ENCODE measurements at regions not wholly inside any gene's neighbourhood (a gene's known extent, or its start where the extent isn't known, plus 50 kb on each side); places are given as distances from the start of the nearest gene placed in this dataset.

GRCh38 chr3:6216135-6217026 is 644.5 kb upstream of the GRM7 start:
- Histone ChIP-seq H3K4me3 (ENCODE audit: low read depth, low read length, poor library complexity, severe bottlenecking) (no peak overlapping the region), H3K9me2 (ENCODE audit: insufficient read depth, low read length) (no peaks in the 10 kb centered on the region), H3K9me3 (ENCODE audit: low read length) (no peaks in the 10 kb centered on the region), H4K20me1 (ENCODE audit: insufficient read depth, low read length) (no peaks in the 10 kb centered on the region), H3K27ac (ENCODE audit: low read depth, low read length, poor library complexity, severe bottlenecking) (no peak overlapping the region), H3K36me3 (ENCODE audit: insufficient read depth, low read length) (no peaks in the 10 kb centered on the region), H3K4me1 (ENCODE audit: insufficient read depth, low read length, poor library complexity, severe bottlenecking) (peaks cover 7% of the 10 kb centered on the region), H2AFZ (ENCODE audit: low read length) (no peak overlapping the region), H3K4me2 (ENCODE audit: low read length) (no peak overlapping the region), H3K79me2 (ENCODE audit: insufficient read depth, low read depth, low read length) (no peaks in the 10 kb centered on the region)
- intact Hi-C loops (cut with micrococcal nuclease; ENCODE audit: unreplicated experiment): no loop called here
- DNase-seq (ENCODE audit: low spot score): no peak
- CTCF ChIA-PET (ENCODE audit: unreplicated experiment): no interaction called here
- TF ChIP-seq EZH2phosphoT487 (IDR thresholded peaks at IDR 0.05; ENCODE audit: borderline replicate concordance, low read depth, low read length) (no peak), CTCF (conservative IDR thresholded peaks at IDR 0.05; ENCODE audit: low read length) (no peak)
- POLR2A ChIA-PET: interaction anchor here (0.9 kb wide), 1 partner anchor 502 kb away, joined by 4 read pairs; no protein-coding TSS in a partner anchor
- no TSS peak for BruUV-seq (replicated peaks)

DNA sequence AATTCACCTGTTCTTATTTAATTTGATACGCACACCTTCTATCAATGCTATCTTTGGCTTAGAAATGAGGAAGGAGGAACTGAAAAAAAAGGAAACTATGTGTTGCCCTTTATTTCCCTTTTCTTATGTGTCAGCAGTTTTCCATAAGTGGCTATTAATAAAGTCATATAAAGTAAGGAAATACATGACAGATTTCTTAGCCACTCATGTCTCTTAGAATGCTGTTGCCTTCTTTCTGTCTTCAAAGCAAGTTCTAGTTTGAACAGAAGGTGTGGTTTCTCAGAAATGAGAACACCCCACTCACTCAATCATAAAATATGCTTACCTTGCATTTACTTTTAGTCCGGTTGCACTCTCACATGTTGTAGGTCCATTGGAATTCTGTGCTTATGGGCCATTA is 640.5 kb upstream of the GRM7 start:
- ChIA-PET CTCF (ENCODE audit: unreplicated experiment) (no interaction called here), POLR2A (interaction anchor here (1.3 to 1.9 kb wide), 2 partner anchors 9 to 41 kb away, joined by 3 to 7 read pairs; no protein-coding TSS in a partner anchor)
- Histone ChIP-seq H3K4me2 (ENCODE audit: low read length) (peak overlapping the region; percentile 17; the same call in 1 of the 2 replicates), H3K27ac (ENCODE audit: low read depth, low read length, poor library complexity, severe bottlenecking) (no peak overlapping the region), H4K20me1 (ENCODE audit: insufficient read depth, low read length) (no peaks in the 10 kb centered on the region), H2AFZ (ENCODE audit: low read length) (no peak overlapping the region), H3K36me3 (ENCODE audit: insufficient read depth, low read length) (no peaks in the 10 kb centered on the region), H3K4me3 (ENCODE audit: low read depth, low read length, poor library complexity, severe bottlenecking) (no peak overlapping the region), H3K9me2 (ENCODE audit: insufficient read depth, low read length) (no peaks in the 10 kb centered on the region), H3K79me2 (ENCODE audit: insufficient read depth, low read depth, low read length) (no peaks in the 10 kb centered on the region), H3K4me1 (ENCODE audit: insufficient read depth, low read length, poor library complexity, severe bottlenecking) (peaks cover 17% of the 10 kb centered on the region), H3K9me3 (ENCODE audit: low read length) (no peaks in the 10 kb centered on the region)
- intact Hi-C loops (cut with micrococcal nuclease; ENCODE audit: unreplicated experiment): no loop called here
- BruUV-seq (replicated peaks): no TSS peak
- no peak for TF ChIP-seq EZH2phosphoT487 (IDR thresholded peaks at IDR 0.05; ENCODE audit: borderline replicate concordance, low read depth, low read length)
- TF ChIP-seq CTCF (conservative IDR thresholded peaks at IDR 0.05; ENCODE audit: low read length): no peak
- DNase-seq (ENCODE audit: low spot score): no peak

GRCh38 chr3:6222069-6222468 is 638.8 kb upstream of the GRM7 start:
- Histone ChIP-seq H3K79me2 (ENCODE audit: insufficient read depth, low read depth, low read length) (no peaks in the 10 kb centered on the region), H3K36me3 (ENCODE audit: insufficient read depth, low read length) (no peaks in the 10 kb centered on the region), H3K4me3 (ENCODE audit: low read depth, low read length, poor library complexity, severe bottlenecking) (no peak overlapping the region), H3K4me2 (ENCODE audit: low read length) (peak overlapping the region; percentile 5; the same call in 1 of the 2 replicates), H4K20me1 (ENCODE audit: insufficient read depth, low read length) (no peaks in the 10 kb centered on the region), H3K9me2 (ENCODE audit: insufficient read depth, low read length) (no peaks in the 10 kb centered on the region), H3K27ac (ENCODE audit: low read depth, low read length, poor library complexity, severe bottlenecking) (no peak overlapping the region), H2AFZ (ENCODE audit: low read length) (peak overlapping the region; percentile 81), H3K4me1 (ENCODE audit: insufficient read depth, low read length, poor library complexity, severe bottlenecking) (peaks cover 17% of the 10 kb centered on the region), H3K9me3 (ENCODE audit: low read length) (no peaks in the 10 kb centered on the region)
- ChIA-PET CTCF (ENCODE audit: unreplicated experiment) (no interaction called here), POLR2A (interaction anchor here (0.5 to 1.2 kb wide), 2 partner anchors 10 to 61 kb away, joined by 3 to 4 read pairs; no protein-coding TSS in a partner anchor)
- BruUV-seq (replicated peaks): no TSS peak
- intact Hi-C loops (cut with micrococcal nuclease; ENCODE audit: unreplicated experiment): no loop called here
- DNase-seq (ENCODE audit: low spot score): no peak
- TF ChIP-seq CTCF (conservative IDR thresholded peaks at IDR 0.05; ENCODE audit: low read length) (no peak), EZH2phosphoT487 (IDR thresholded peaks at IDR 0.05; ENCODE audit: borderline replicate concordance, low read depth, low read length) (no peak)

Data from OCI-LY7 (cell line).